Activated T-helper 17 cell treated with anti-CD3 and anti-CD28 coated beads, Interleukin-2, amount 50 U/mL, for 72 hours (primary cell): ENCODE measurements at regions not wholly inside any gene's neighbourhood (a gene's known extent, or its start where the extent isn't known, plus 50 kb on each side); places are given as distances from the start of the nearest gene placed in this dataset.
"Not testable (repeated sequence)": the region's sequence is repeated elsewhere in the genome, so short reads cannot be mapped to it uniquely, and the experiment has no call there.

Source experiments
- ATAC-seq: fragments of 150-1000 bp; cut with Tn5 transposase; replicated peaks from 2 replicates; pipeline ENCODE4 v1.10.0; 2021; ENCODE audit warnings: mild to moderate bottlenecking, moderate library complexity
- H3K27ac Mint-ChIP-seq: one replicate; pipeline ENCODE4 v1.8.0; 2022; ENCODE audit warnings: mixed read lengths
- H3K27me3 Mint-ChIP-seq: one replicate; pipeline ENCODE4 v1.8.0; 2022; ENCODE audit warnings: mixed read lengths
- H3K36me3 Mint-ChIP-seq: one replicate; pipeline ENCODE4 v1.8.0; 2022; ENCODE audit warnings: low read depth, mild to moderate bottlenecking, mixed read lengths
- H3K4me1 Mint-ChIP-seq: one replicate; pipeline ENCODE4 v1.8.0; 2022; ENCODE audit warnings: mixed read lengths
- H3K4me3 Mint-ChIP-seq: one replicate; pipeline ENCODE4 v1.8.0; 2022; ENCODE audit warnings: mild to moderate bottlenecking, mixed read lengths
- H3K9me3 Mint-ChIP-seq: one replicate; pipeline ENCODE4 v1.8.0; 2022; ENCODE audit warnings: mixed read lengths

- ATAC-seq, result no peak
- Mint-ChIP-seq H3K4me3 (no peak overlapping the region), H3K27ac (no peak overlapping the region), H3K36me3 (no peaks in the 10 kb centered on the region), H3K4me1 (no peaks in the 10 kb centered on the region), H3K27me3 (peaks cover 29% of the 10 kb centered on the region), H3K9me3 (peaks cover 4% of the 10 kb centered on the region)
These were observed 72.1 kb upstream of the ACSL1 start for GRCh38 chr4:184897895-184898294.

GRCh38 chr4:184898793-184899192 is 73.0 kb upstream of the ACSL1 start:
- Mint-ChIP-seq H3K27me3 (peaks cover 27% of the 10 kb centered on the region), H3K4me3 (no peak overlapping the region), H3K4me1 (no peaks in the 10 kb centered on the region), H3K36me3 (no peaks in the 10 kb centered on the region), H3K9me3 (peaks cover 4% of the 10 kb centered on the region), H3K27ac (no peak overlapping the region)
- no peak for ATAC-seq

- no peak overlapping the region for H3K4me3 Mint-ChIP-seq
- peak; percentile 53 for ATAC-seq
- no peaks in the 10 kb centered on the region for H3K4me1 Mint-ChIP-seq
- H3K27ac Mint-ChIP-seq, result no peak overlapping the region
- H3K9me3 Mint-ChIP-seq, result no peaks in the 10 kb centered on the region
- peaks cover 22% of the 10 kb centered on the region for H3K27me3 Mint-ChIP-seq
- H3K36me3 Mint-ChIP-seq, result no peaks in the 10 kb centered on the region
These were observed 73.7 kb upstream of the ACSL1 start for GRCh38 chr4:184899261-184900134.

- Mint-ChIP-seq H3K9me3 (no peaks in the 10 kb centered on the region), H3K27me3 (peaks cover 20% of the 10 kb centered on the region), H3K27ac (no peak overlapping the region), H3K36me3 (no peaks in the 10 kb centered on the region), H3K4me3 (no peak overlapping the region), H3K4me1 (no peaks in the 10 kb centered on the region)
- ATAC-seq, result no peak
These were observed 74.4 kb upstream of the ACSL1 start for GRCh38 chr4:184900184-184900583.

GRCh38 chr4:184902550-184902949 is 76.8 kb upstream of the ACSL1 start:
- Mint-ChIP-seq H3K36me3 (no peaks in the 10 kb centered on the region), H3K27me3 (peaks cover 8% of the 10 kb centered on the region), H3K27ac (no peak overlapping the region), H3K4me3 (no peak overlapping the region), H3K4me1 (no peaks in the 10 kb centered on the region), H3K9me3 (no peaks in the 10 kb centered on the region)
- ATAC-seq, result no peak

GRCh38 chr4:184906480-184907097 is 80.8 kb upstream of the ACSL1 start:
- no peak for ATAC-seq
- no peak overlapping the region for H3K27ac Mint-ChIP-seq
- no peak overlapping the region for H3K4me3 Mint-ChIP-seq
- no peaks in the 10 kb centered on the region for H3K27me3 Mint-ChIP-seq
- no peaks in the 10 kb centered on the region for H3K36me3 Mint-ChIP-seq
- no peaks in the 10 kb centered on the region for H3K9me3 Mint-ChIP-seq
- no peaks in the 10 kb centered on the region for H3K4me1 Mint-ChIP-seq

- Mint-ChIP-seq H3K36me3 (no peaks in the 10 kb centered on the region), H3K27me3 (peaks cover 3% of the 10 kb centered on the region), H3K27ac (no peak overlapping the region), H3K9me3 (peaks cover 3% of the 10 kb centered on the region), H3K4me1 (no peaks in the 10 kb centered on the region), H3K4me3 (no peak overlapping the region)
- ATAC-seq, result no peak
These were observed 81.4 kb upstream of the ACSL1 start for GRCh38 chr4:184907216-184907615.

GRCh38 chr4:184907810-184908209 is 82.0 kb upstream of the ACSL1 start:
- no peak overlapping the region for H3K27ac Mint-ChIP-seq
- ATAC-seq, result no peak
- H3K4me3 Mint-ChIP-seq, result no peak overlapping the region
- peaks cover 6% of the 10 kb centered on the region for H3K9me3 Mint-ChIP-seq
- H3K4me1 Mint-ChIP-seq, result no peaks in the 10 kb centered on the region
- H3K27me3 Mint-ChIP-seq, result peaks cover 5% of the 10 kb centered on the region
- no peaks in the 10 kb centered on the region for H3K36me3 Mint-ChIP-seq

GRCh38 chr4:184911310-184911709 is 85.5 kb upstream of the ACSL1 start:
- Mint-ChIP-seq H3K4me1 (no peaks in the 10 kb centered on the region), H3K4me3 (no peak overlapping the region), H3K9me3 (peaks cover 6% of the 10 kb centered on the region), H3K27me3 (peaks cover 11% of the 10 kb centered on the region), H3K27ac (no peak overlapping the region), H3K36me3 (no peaks in the 10 kb centered on the region)
- ATAC-seq, result no peak

- no peaks in the 10 kb centered on the region for H3K36me3 Mint-ChIP-seq
- H3K4me1 Mint-ChIP-seq, result no peaks in the 10 kb centered on the region
- peaks cover 23% of the 10 kb centered on the region for H3K27me3 Mint-ChIP-seq
- no peak overlapping the region for H3K4me3 Mint-ChIP-seq
- no peak overlapping the region for H3K27ac Mint-ChIP-seq
- ATAC-seq, result no peak
- peaks cover 6% of the 10 kb centered on the region for H3K9me3 Mint-ChIP-seq
These were observed 87.8 kb upstream of the ACSL1 start for GRCh38 chr4:184913356-184914143.

- H3K27me3 Mint-ChIP-seq, result peaks cover 20% of the 10 kb centered on the region
- ATAC-seq, H3K4me3 Mint-ChIP-seq, H3K4me1 Mint-ChIP-seq, H3K9me3 Mint-ChIP-seq, H3K36me3 Mint-ChIP-seq, H3K27ac Mint-ChIP-seq: not testable (repeated sequence)
These were observed 93.0 kb upstream of the ACSL1 start for GRCh38 chr4:184918799-184919198.

- Mint-ChIP-seq H3K36me3 (no peaks in the 10 kb centered on the region), H3K4me3 (no peak overlapping the region)
These were observed 95.7 kb upstream of the ACSL1 start for GRCh38 chr4:184921456-184921855.

GRCh38 chr4:184922301-184922700 is 96.0 kb upstream of the HELT start:
- Mint-ChIP-seq H3K27ac (no peak overlapping the region), H3K36me3 (no peaks in the 10 kb centered on the region), H3K9me3 (peaks cover 4% of the 10 kb centered on the region), H3K4me3 (no peak overlapping the region), H3K4me1 (no peaks in the 10 kb centered on the region), H3K27me3 (peaks cover 5% of the 10 kb centered on the region)
- ATAC-seq, result no peak

More at GRCh38 chr4:184921456-184921855, 95.7 kb upstream of the ACSL1 start:
- ATAC-seq, result no peak
- Mint-ChIP-seq H3K27me3 (peaks cover 13% of the 10 kb centered on the region), H3K9me3 (no peaks in the 10 kb centered on the region), H3K27ac (no peak overlapping the region), H3K4me1 (no peaks in the 10 kb centered on the region)

- peaks cover 2% of the 10 kb centered on the region for H3K27me3 Mint-ChIP-seq
- H3K27ac Mint-ChIP-seq, result no peak overlapping the region
- ATAC-seq, result no peak
- peaks cover 14% of the 10 kb centered on the region for H3K9me3 Mint-ChIP-seq
- no peak overlapping the region for H3K4me3 Mint-ChIP-seq
- no peaks in the 10 kb centered on the region for H3K36me3 Mint-ChIP-seq
- H3K4me1 Mint-ChIP-seq, result no peaks in the 10 kb centered on the region
These were observed 93.8 kb upstream of the HELT start for GRCh38 chr4:184924516-184924915.
